T-helper 17 cell (primary cell): ENCODE measurements at regions not wholly inside any gene's neighbourhood (a gene's known extent, or its start where the extent isn't known, plus 50 kb on each side); places are given as distances from the start of the nearest gene placed in this dataset.
"Not testable (repeated sequence)": the region's sequence is repeated elsewhere in the genome, so short reads cannot be mapped to it uniquely, and the experiment has no call there.

Experiments used
- ATAC-seq: fragments of 150-1000 bp; cut with Tn5 transposase; 2 replicates; pipeline ENCODE4 v1.10.0; 2021; ENCODE audit warnings: mild to moderate bottlenecking, moderate library complexity
- DNase-seq, 3 donors: peaks; one replicate each; pipeline versions ENCODE4 v3.0.0 to v3.0.0-alpha.2; 2020 to 2021
- H3K9me3 ChIP-seq: one replicate; pipeline ENCODE4 v1.7.0; 2013; ENCODE audit warnings: low read length, mild to moderate bottlenecking; ENCODE audit not compliant: control insufficient read depth, poor library complexity, severe bottlenecking
- H3K27ac Mint-ChIP-seq: one replicate; pipeline ENCODE4 v1.8.0; 2022; ENCODE audit warnings: mild to moderate bottlenecking, moderate library complexity, mixed read lengths
- H3K27me3 Mint-ChIP-seq: one replicate; pipeline ENCODE4 v1.8.0; 2022; ENCODE audit warnings: mixed read lengths
- H3K36me3 Mint-ChIP-seq: one replicate; pipeline ENCODE4 v1.8.0; 2022; ENCODE audit warnings: low read depth, mixed read lengths
- H3K4me1 Mint-ChIP-seq: one replicate; pipeline ENCODE4 v1.8.0; 2022; ENCODE audit warnings: mild to moderate bottlenecking, mixed read lengths
- H3K4me3 Mint-ChIP-seq: one replicate; pipeline ENCODE4 v1.8.0; 2022; ENCODE audit warnings: mild to moderate bottlenecking, moderate library complexity, mixed read lengths

GRCh38 chr2:220753486-220753885 is 818.6 kb downstream of the EPHA4 start:
- ATAC-seq = no peak
- Mint-ChIP-seq H3K4me1 (peaks cover 3% of the 10 kb centered on the region), H3K27me3 (no peaks in the 10 kb centered on the region), H3K36me3 (no peaks in the 10 kb centered on the region), H3K4me3 (no peak overlapping the region), H3K27ac (no peak overlapping the region)
- no peaks in the 10 kb centered on the region for H3K9me3 ChIP-seq
- DNase-seq = no peak

- no peaks in the 10 kb centered on the region for H3K36me3 Mint-ChIP-seq
- H3K27me3 Mint-ChIP-seq = no peaks in the 10 kb centered on the region
- no peak overlapping the region for H3K27ac Mint-ChIP-seq
- ATAC-seq = no peak
- H3K4me1 Mint-ChIP-seq = peaks cover 3% of the 10 kb centered on the region
- no peak overlapping the region for H3K4me3 Mint-ChIP-seq
- H3K9me3 ChIP-seq = no peaks in the 10 kb centered on the region
- no peak for DNase-seq
Measured at GRCh38 chr2:220756653-220757052, 815.5 kb downstream of the EPHA4 start.

- not testable (repeated sequence) for H3K27me3 Mint-ChIP-seq, ATAC-seq, H3K36me3 Mint-ChIP-seq, H3K4me3 Mint-ChIP-seq, H3K4me1 Mint-ChIP-seq, H3K27ac Mint-ChIP-seq, DNase-seq, H3K9me3 ChIP-seq
Measured at GRCh38 chr2:220758376-220758775, 813.7 kb downstream of the EPHA4 start.

DNA sequence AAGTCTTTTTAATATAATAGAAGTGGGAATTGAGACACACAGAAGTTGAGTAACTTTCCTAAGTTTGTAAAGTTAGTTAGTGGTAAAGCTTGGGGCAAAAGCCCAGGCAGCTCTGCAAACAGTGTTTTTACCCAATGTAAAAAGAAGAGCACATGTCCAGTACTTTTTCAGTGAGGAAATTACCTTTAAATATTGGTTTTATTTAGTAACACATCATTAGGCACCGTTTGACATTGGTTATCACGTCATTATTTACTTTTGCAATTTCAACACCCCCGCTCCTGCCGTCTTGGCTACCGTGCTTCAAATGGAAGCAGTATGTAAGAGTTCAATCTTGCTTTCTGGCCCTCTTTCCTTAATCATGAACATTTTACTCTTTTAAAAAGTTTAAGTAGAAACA is 807.9 kb downstream of the EPHA4 start:
- no peak for ATAC-seq
- Mint-ChIP-seq H3K4me1 (no peaks in the 10 kb centered on the region), H3K27ac (no peak overlapping the region), H3K4me3 (no peak overlapping the region), H3K27me3 (no peaks in the 10 kb centered on the region), H3K36me3 (no peaks in the 10 kb centered on the region)
- H3K9me3 ChIP-seq = no peaks in the 10 kb centered on the region
- no peak for DNase-seq

DNA sequence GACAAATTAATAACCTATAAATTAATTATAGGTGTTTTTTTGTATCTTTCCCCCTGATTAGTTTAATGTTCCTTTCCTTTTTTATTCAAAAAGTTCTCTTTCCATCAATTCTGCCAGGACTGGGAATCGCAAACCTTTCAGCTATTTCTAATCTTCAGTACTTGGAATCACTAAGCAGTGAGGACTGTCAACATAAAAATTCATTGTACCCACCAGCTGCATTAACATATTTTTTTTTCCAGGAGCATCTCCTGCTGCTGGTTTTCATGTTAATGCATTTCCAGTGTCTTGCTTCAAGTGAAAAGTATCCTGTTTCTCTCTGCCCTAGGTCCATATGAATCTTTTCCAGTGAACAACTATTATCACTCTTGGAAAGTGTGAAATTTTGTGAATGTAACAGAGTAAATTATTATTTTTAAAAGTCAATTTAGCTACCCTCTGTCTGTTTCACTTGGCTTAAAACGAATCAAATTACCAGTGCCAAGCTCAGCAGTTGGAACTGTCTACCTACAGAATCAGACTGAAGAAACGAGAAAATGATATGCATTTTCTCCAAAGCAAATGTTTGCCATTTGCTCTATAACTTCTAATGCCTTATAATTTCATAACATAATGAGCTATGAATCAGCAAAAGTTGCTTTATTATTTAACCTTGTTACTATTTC is 804.4 kb downstream of the EPHA4 start:
- H3K9me3 ChIP-seq = no peaks in the 10 kb centered on the region
- H3K27ac Mint-ChIP-seq = no peak overlapping the region
- no peaks in the 10 kb centered on the region for H3K36me3 Mint-ChIP-seq
- H3K27me3 Mint-ChIP-seq = no peaks in the 10 kb centered on the region
- H3K4me1 Mint-ChIP-seq = no peaks in the 10 kb centered on the region
- DNase-seq (no peak), ATAC-seq (no peak)
- no peak overlapping the region for H3K4me3 Mint-ChIP-seq

GRCh38 chr2:220775856-220776488 is 796.1 kb downstream of the EPHA4 start:
- H3K27me3 Mint-ChIP-seq = peaks cover 18% of the 10 kb centered on the region
- no peak for ATAC-seq
- no peak overlapping the region for H3K4me3 Mint-ChIP-seq

DNA sequence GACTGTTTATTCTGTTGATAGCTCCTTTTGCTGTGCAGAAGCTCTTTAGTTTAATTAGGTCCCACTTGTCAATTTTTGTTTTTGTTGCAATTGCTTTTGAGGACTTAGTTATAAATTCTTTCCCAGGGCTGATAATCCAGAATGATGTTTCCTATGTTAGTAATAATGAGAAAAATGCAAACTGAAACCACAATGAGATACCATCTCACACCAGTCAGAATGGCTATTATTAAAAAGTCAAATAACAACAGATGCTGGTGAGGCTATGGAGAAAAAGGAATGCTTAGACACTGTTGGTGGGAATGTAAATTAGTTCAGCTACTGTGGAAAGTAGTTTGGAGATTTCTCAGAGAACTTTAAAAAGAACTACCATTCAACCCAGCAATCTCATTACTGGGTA is 793.0 kb downstream of the EPHA4 start:
- DNase-seq, H3K27ac Mint-ChIP-seq, H3K36me3 Mint-ChIP-seq, H3K9me3 ChIP-seq, ATAC-seq, H3K4me1 Mint-ChIP-seq, H3K4me3 Mint-ChIP-seq: not testable (repeated sequence)
- peaks cover 18% of the 10 kb centered on the region for H3K27me3 Mint-ChIP-seq

More at GRCh38 chr2:220775856-220776488, 796.1 kb downstream of the EPHA4 start:
- H3K9me3 ChIP-seq = no peaks in the 10 kb centered on the region
- H3K36me3 Mint-ChIP-seq = no peaks in the 10 kb centered on the region
- H3K4me1 Mint-ChIP-seq = no peaks in the 10 kb centered on the region
- H3K27ac Mint-ChIP-seq = no peak overlapping the region
- no peak for DNase-seq

DNA sequence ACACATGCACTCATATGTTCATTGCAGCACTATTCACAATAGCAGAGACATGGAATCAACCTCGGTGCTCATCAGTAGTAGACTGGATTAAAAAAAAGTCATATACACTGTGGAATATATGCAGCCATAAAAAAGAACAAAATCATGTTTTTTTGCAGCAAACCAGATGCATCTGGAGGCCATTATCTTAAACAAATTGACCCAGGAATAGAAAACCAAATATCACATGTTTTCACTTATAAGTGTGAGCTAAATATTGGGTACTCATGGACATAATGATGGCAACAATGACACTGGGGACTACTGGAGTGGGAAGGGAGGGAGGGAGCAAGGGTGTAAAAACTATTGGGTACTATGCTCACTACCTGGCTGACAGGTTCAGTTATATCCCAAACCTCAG is 792.6 kb downstream of the EPHA4 start:
- no peaks in the 10 kb centered on the region for H3K36me3 Mint-ChIP-seq
- ATAC-seq (no peak), DNase-seq (no peak)
- no peaks in the 10 kb centered on the region for H3K4me1 Mint-ChIP-seq
- no peak overlapping the region for H3K27ac Mint-ChIP-seq
- H3K4me3 Mint-ChIP-seq = no peak overlapping the region
- peaks cover 18% of the 10 kb centered on the region for H3K27me3 Mint-ChIP-seq
- no peaks in the 10 kb centered on the region for H3K9me3 ChIP-seq

- DNase-seq (no peak), ATAC-seq (no peak)
- Mint-ChIP-seq H3K36me3 (no peaks in the 10 kb centered on the region), H3K27ac (no peak overlapping the region), H3K4me3 (no peak overlapping the region), H3K27me3 (peaks cover 18% of the 10 kb centered on the region), H3K4me1 (no peaks in the 10 kb centered on the region)
- no peaks in the 10 kb centered on the region for H3K9me3 ChIP-seq
Measured at GRCh38 chr2:220779931-220780330, 792.2 kb downstream of the EPHA4 start.

DNA sequence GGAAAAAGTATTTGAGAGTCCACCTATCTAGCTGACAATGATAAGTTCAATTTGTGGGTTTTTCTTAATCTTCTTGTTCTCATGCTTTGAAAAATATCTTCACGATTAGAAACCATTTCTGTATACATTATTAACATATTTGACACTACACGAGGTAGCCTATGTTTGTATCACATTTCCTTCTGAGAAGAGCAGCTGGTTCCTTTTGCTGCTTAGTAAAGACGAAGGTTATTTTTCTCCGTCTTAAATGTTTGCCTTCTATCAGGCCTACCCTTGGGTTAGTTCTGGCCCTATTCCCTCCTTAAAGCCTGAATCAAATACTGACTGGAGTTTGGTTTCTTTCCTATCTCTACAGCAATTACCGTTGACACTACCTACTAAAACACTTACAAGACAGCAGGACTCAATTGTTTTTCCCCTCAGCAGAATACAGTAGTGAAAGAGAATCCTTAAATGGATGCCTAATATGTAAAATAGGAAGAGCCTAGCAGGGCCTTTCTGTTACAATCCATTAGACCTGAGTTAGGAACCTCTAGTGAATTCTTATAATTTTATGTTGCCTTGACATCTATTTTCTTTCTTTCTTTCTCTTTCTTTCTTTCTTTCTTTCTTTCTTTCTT is 790.4 kb downstream of the EPHA4 start:
- ATAC-seq (no peak), DNase-seq (no peak)
- Mint-ChIP-seq H3K27ac (no peak overlapping the region), H3K4me1 (no peaks in the 10 kb centered on the region), H3K36me3 (no peaks in the 10 kb centered on the region), H3K27me3 (peaks cover 17% of the 10 kb centered on the region), H3K4me3 (no peak overlapping the region)
- no peaks in the 10 kb centered on the region for H3K9me3 ChIP-seq

DNA sequence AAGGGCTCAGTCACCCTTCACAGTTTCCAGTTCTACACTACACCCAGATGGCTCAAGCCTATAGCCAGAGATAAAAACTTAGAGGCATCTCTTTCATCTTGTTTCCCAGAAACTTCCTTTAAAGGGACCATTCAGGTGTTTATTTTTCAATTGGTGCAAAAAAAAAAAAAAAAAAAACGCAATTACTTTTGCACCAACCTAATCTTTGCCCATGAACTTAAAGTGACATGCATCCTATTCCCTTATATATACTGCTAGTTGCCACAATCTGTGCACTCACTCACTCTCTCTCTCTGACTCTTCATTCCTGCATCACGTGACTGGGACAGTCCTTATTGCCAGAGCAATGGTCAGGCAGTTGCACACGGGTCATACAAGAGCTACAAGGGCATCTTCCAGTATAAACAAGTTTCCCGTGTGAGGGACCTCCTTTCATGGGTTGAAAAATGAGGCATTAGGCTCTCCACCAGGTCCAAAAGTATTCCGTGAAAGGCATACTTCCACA is 789.4 kb downstream of the EPHA4 start:
- Mint-ChIP-seq H3K27ac (no peak overlapping the region), H3K36me3 (no peaks in the 10 kb centered on the region), H3K4me1 (no peaks in the 10 kb centered on the region), H3K4me3 (no peak overlapping the region), H3K27me3 (peaks cover 8% of the 10 kb centered on the region)
- no peak for DNase-seq
- H3K9me3 ChIP-seq = no peaks in the 10 kb centered on the region
- ATAC-seq = no peak

GRCh38 chr2:220783671-220784070 is 788.4 kb downstream of the EPHA4 start:
- H3K4me3 Mint-ChIP-seq = no peak overlapping the region

DNA sequence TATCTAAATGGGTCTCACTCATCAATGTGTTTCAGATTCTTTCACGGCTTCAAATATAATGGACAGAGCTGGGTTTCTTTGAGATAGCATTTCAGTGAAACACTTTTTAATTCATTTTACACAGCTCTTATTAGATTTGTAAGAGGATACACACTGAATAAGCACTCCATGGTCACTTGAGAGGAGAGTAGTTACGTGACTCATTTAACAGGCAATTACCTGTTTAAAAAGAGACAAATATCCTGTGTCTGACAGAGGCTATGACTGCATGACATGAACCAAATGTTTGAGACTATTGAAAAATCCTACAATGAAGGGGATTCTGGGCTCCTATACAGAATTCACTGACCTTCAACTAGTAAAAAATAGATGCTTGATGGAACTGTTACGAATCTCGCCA is 786.9 kb downstream of the EPHA4 start:
- H3K36me3 Mint-ChIP-seq = no peaks in the 10 kb centered on the region
- peaks cover 7% of the 10 kb centered on the region for H3K27me3 Mint-ChIP-seq
- ATAC-seq (no peak), DNase-seq (no peak)
- H3K9me3 ChIP-seq = no peaks in the 10 kb centered on the region
- H3K4me3 Mint-ChIP-seq = no peak overlapping the region
- H3K4me1 Mint-ChIP-seq = no peaks in the 10 kb centered on the region
- no peak overlapping the region for H3K27ac Mint-ChIP-seq

More at GRCh38 chr2:220783671-220784070, 788.4 kb downstream of the EPHA4 start:
- no peak overlapping the region for H3K27ac Mint-ChIP-seq
- no peaks in the 10 kb centered on the region for H3K9me3 ChIP-seq
- ATAC-seq = no peak
- peaks cover 7% of the 10 kb centered on the region for H3K27me3 Mint-ChIP-seq
- no peak for DNase-seq
- no peaks in the 10 kb centered on the region for H3K36me3 Mint-ChIP-seq
- no peaks in the 10 kb centered on the region for H3K4me1 Mint-ChIP-seq
